ENCODE measurements at regions not wholly inside any gene's neighbourhood (a gene's known extent, or its start where the extent isn't known, plus 50 kb on each side); places are given as distances from the start of the nearest gene placed in this dataset. TPM values are rescaled to one million over a fixed set of nuclear protein-coding genes. Genes with fewer than 3 reads are reported as not detected.

DNA sequence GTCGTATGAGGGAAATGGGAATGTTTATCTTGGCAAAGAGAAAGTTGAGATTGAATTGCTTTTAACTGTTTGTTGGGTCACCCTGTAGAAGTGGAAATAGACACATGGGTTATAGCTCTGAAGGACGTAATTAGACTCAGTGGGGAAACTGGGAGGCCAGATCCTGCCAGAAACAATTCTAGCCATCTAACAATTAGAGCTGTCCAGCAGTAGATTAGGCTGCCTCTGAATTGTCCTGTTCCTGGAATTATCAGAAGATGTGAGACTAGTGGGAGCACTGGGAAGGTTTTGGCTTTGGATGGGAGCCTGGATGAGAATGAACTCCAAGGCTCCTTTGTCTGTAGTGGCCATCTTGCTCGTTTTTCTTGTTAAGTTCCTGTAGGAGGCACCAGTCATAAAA, 61.9 kb upstream of the IGFBP7 start:
- TF ChIP-seq, protein P1, sequence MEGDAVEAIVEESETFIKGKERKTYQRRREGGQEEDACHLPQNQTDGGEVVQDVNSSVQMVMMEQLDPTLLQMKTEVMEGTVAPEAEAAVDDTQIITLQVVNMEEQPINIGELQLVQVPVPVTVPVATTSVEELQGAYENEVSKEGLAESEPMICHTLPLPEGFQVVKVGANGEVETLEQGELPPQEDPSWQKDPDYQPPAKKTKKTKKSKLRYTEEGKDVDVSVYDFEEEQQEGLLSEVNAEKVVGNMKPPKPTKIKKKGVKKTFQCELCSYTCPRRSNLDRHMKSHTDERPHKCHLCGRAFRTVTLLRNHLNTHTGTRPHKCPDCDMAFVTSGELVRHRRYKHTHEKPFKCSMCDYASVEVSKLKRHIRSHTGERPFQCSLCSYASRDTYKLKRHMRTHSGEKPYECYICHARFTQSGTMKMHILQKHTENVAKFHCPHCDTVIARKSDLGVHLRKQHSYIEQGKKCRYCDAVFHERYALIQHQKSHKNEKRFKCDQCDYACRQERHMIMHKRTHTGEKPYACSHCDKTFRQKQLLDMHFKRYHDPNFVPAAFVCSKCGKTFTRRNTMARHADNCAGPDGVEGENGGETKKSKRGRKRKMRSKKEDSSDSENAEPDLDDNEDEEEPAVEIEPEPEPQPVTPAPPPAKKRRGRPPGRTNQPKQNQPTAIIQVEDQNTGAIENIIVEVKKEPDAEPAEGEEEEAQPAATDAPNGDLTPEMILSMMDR (IDR thresholded peaks at IDR 0.05; ENCODE audit: insufficient read depth, low read length): no peak
- no peak overlapping the region for H3K4me3 ChIP-seq (ENCODE audit: low read depth, low read length)
- DNase-seq (ENCODE audit: low read depth): no peak

DNA sequence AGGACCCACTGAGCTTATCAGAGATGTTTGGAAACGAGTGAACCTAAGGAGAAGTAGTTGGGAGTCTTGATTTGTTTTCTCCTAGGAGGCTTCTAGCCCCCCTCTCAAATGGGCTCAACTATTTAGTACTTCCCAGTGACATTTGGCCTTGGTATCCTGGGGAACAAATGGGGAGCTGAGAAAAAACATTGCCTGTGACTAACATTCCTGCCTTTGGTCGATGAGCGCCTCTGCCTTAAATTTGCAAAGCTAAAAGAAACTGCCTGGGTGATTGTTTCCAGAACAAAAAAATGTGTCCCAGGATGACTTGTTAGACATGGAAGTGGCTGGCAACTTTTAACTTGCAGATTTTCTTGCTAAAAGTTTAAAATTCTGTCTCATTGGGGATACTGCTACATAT, 58.8 kb upstream of the IGFBP7 start:
- no peak overlapping the region for H3K4me3 ChIP-seq (ENCODE audit: low read depth, low read length)
- DNase-seq (ENCODE audit: low read depth): no peak
- TF ChIP-seq, protein P1 (IDR thresholded peaks at IDR 0.05; ENCODE audit: insufficient read depth, low read length): no peak

DNA sequence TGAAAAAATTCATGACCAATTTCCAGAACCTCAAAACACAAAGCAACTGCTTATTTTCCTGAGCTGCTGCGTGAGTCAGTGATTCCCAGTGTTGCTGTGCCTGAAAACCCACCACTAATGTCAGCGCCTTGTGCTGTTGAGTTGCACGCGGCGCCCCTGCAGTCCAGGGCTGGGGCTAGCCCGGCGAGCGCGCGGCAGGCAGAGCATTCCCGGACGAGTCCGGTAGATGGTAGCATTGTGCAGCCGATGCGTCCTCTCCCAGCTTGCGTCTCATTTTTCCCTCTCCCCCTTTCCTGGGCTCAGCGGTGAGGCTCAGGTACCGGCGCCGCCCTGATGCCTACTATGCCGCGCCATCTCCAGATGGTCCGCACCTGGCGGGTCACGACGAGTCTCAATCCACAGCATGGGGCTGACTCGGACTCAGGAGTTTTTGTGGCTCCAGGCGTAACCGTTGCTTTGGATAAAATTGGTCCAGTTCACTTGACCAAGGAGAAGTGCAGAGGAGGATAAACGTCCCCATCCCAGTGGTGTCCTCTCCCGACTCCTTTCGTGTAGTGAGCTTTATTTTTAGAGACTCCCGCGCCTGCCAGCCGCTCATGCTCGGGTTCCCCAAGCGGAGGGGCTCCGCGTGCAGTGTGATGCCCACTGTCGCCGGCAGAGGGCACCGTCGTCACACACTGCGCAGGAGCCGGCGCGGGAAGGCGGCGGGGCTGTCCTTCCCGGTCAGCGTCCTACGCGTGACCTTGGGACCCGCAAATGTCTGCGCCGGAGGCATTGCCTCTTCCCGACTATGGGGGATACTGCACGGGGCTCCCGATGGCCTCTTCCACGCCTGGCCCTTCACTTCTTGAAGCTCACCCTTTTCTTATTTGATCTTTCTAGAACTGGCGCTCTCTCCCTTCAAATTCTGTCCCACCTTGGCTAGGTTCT, 53.6 kb upstream of the IGFBP7 start:
- peak overlapping the region; percentile 91 for H3K4me3 ChIP-seq (ENCODE audit: low read depth, low read length)
- TF ChIP-seq, protein P1 (IDR thresholded peaks at IDR 0.05; ENCODE audit: insufficient read depth, low read length): peak; percentile 96
- DNase-seq (ENCODE audit: low read depth): peak; percentile 75

DNA sequence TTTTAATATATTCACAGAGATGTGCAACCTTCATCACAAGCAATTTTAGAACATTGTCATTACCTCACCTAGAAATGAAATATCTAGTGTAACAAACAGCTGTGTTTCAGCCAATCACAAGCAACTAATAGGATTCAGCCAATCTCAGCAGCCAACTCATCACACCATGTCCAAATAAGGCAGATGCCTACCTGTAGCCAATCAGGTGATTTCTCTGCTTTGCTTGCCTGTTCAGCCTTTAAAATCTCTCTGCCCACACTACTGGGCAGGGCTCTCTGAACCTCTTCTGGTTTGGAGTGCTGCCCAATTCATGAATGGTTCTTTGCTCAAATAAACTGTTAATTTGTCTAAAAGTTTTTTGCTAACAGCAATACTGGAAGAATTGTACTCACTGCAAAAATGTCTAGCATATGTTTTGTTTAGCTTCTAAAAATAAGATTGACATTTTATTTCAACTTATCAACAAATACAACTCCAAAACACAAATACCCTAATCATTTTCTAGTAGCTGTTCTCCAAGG, 52.4 kb upstream of the IGFBP7 start:
- no peak overlapping the region for H3K4me3 ChIP-seq (ENCODE audit: low read depth, low read length)
- no peak for DNase-seq (ENCODE audit: low read depth)
- TF ChIP-seq, protein P1 (IDR thresholded peaks at IDR 0.05; ENCODE audit: insufficient read depth, low read length): no peak

Small RNA genes in the stretch of these regions (small RNA-seq; reads per million reads assigned to genes)
- not detected for gene SRIP1
